Prostate gland (tissue), 2 donors: ENCODE measurements at regions not wholly inside any gene's neighbourhood (a gene's known extent, or its start where the extent isn't known, plus 50 kb on each side); places are given as distances from the start of the nearest gene placed in this dataset.

ENCODE experiments used
- POLR2A ChIP-seq: fragments of 450-650 bp; IDR thresholded peaks from one replicate; pipeline ENCODE4 v1.6.1; 2016; ENCODE audit warnings: antibody characterized with exemption, mild to moderate bottlenecking
- POLR2AphosphoS5 ChIP-seq: sonication (generic); formaldehyde crosslinking; IDR thresholded peaks from one replicate; pipeline ENCODE4 v1.6.1; 2017; ENCODE audit warnings: antibody characterized with exemption
- TF ChIP-seq, protein P1 (sequence below), 4 experiments: fragments of 200-600 bp in 2 of 4; fragments of 450-650 bp in 2 of 4; sonication (generic) in 2 of 4; IDR thresholded peaks; 1 replicate in 3 of 4; 2 replicates in 1 of 4; pipeline ENCODE4 v1.5.1; 2016 to 2019; ENCODE audit warnings: antibody characterized with exemption in 4 of 4, mild to moderate bottlenecking in 2 of 4, moderate library complexity in 2 of 4

DNA sequence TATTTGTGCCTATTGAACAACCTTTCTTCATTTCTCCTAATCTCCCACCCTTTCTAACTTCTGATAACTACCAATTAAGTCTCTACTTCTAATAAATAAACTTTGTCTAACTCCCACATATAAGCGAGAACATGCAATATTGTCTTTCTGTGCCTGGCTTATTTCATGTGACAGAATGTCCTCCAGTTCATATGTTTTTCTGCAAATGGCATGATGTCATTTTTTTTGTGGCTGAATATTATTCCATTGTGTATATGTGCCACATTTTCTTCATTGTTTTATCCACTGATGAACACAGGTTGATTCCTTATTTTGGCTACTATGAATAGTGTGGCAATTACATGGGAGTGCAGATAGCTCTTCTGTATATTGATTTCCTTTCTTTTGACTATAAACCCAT, 1041.5 kb upstream of the MANEA start:
- TF ChIP-seq, protein P1, sequence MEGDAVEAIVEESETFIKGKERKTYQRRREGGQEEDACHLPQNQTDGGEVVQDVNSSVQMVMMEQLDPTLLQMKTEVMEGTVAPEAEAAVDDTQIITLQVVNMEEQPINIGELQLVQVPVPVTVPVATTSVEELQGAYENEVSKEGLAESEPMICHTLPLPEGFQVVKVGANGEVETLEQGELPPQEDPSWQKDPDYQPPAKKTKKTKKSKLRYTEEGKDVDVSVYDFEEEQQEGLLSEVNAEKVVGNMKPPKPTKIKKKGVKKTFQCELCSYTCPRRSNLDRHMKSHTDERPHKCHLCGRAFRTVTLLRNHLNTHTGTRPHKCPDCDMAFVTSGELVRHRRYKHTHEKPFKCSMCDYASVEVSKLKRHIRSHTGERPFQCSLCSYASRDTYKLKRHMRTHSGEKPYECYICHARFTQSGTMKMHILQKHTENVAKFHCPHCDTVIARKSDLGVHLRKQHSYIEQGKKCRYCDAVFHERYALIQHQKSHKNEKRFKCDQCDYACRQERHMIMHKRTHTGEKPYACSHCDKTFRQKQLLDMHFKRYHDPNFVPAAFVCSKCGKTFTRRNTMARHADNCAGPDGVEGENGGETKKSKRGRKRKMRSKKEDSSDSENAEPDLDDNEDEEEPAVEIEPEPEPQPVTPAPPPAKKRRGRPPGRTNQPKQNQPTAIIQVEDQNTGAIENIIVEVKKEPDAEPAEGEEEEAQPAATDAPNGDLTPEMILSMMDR (IDR thresholded peaks at IDR 0.05): no peak
- no peak for TF ChIP-seq POLR2A
- no peak for TF ChIP-seq POLR2AphosphoS5
